ENCODE measurements at regions not wholly inside any gene's neighbourhood (a gene's known extent, or its start where the extent isn't known, plus 50 kb on each side); places are given as distances from the start of the nearest gene placed in this dataset.
A peak's percentile ranks its signal among the peaks of the same experiment; 100 is the strongest.

GRCh38 chr3:10702961-10703740 lies 112.9 kb upstream of the SLC6A11 start:
- H3K4me3 ChIP-seq (ENCODE audit: low read depth, low read length), result no peak overlapping the region
- no peak for TF ChIP-seq CTCF (IDR thresholded peaks at IDR 0.05; ENCODE audit: low read depth, low read length)

- peak; percentile 35 for TF ChIP-seq CTCF (IDR thresholded peaks at IDR 0.05; ENCODE audit: low read depth, low read length)
- no peak overlapping the region for H3K4me3 ChIP-seq (ENCODE audit: low read depth, low read length)
Measured at GRCh38 chr3:10703875-10704274, 112.2 kb upstream of the SLC6A11 start.

GRCh38 chr3:10706156-10706739 lies 109.8 kb upstream of the SLC6A11 start:
- no peak overlapping the region for H3K4me3 ChIP-seq (ENCODE audit: low read depth, low read length)
- TF ChIP-seq CTCF (IDR thresholded peaks at IDR 0.05; ENCODE audit: low read depth, low read length), result no peak

GRCh38 chr3:10706740-10707399 lies 109.2 kb upstream of the SLC6A11 start:
- no peak for TF ChIP-seq CTCF (IDR thresholded peaks at IDR 0.05; ENCODE audit: low read depth, low read length)
- H3K4me3 ChIP-seq (ENCODE audit: low read depth, low read length), result no peak overlapping the region

- no peak for TF ChIP-seq CTCF (IDR thresholded peaks at IDR 0.05; ENCODE audit: low read depth, low read length)
- H3K4me3 ChIP-seq (ENCODE audit: low read depth, low read length), result no peak overlapping the region
Measured at GRCh38 chr3:10707400-10708215, 108.4 kb upstream of the SLC6A11 start.

GRCh38 chr3:10708216-10708893 lies 107.7 kb upstream of the SLC6A11 start:
- no peak for TF ChIP-seq CTCF (IDR thresholded peaks at IDR 0.05; ENCODE audit: low read depth, low read length)
- no peak overlapping the region for H3K4me3 ChIP-seq (ENCODE audit: low read depth, low read length)
